Naive thymus-derived CD4-positive, alpha-beta T cell (primary cell): ENCODE measurements at regions not wholly inside any gene's neighbourhood (a gene's known extent, or its start where the extent isn't known, plus 50 kb on each side); places are given as distances from the start of the nearest gene placed in this dataset.

ENCODE experiments used
- ATAC-seq: fragments of 150-1000 bp; cut with Tn5 transposase; 2 replicates; pipeline ENCODE4 v1.10.0; 2021; ENCODE audit warnings: mild to moderate bottlenecking, moderate library complexity
- CTCF ChIA-PET: fragments of 350-600 bp; sonication (Branson Sonifier 250); formaldehyde crosslinking; loops from one replicate; lab custom pipeline; 2021; ENCODE audit warnings: antibody characterized with exemption; lab: Charles Lee
- POLR2A ChIA-PET: fragments of 350-600 bp; sonication (Branson Sonifier 250); formaldehyde crosslinking; loops from one replicate; lab custom pipeline; 2021; ENCODE audit warnings: antibody characterized with exemption, inconsistent platforms; lab: Charles Lee
- DNase-seq, 9 donors: peaks; one replicate each; pipeline versions ENCODE4 v3.0.0 to v3.0.0-alpha.2; 2020 to 2022; ENCODE audit warnings: mixed read lengths in 1 of 9
- H3K27ac ChIP-seq: one replicate; pipeline ENCODE4 v1.7.0; 2013; ENCODE audit warnings: mild to moderate bottlenecking, low read depth, low read length, moderate library complexity
- H3K27me3 ChIP-seq, 2 donors: one replicate each; pipeline ENCODE4 v1.7.0; 2013; ENCODE audit warnings: low read length in 2 of 2, mild to moderate bottlenecking in 2 of 2, moderate library complexity in 2 of 2; ENCODE audit not compliant: control insufficient read depth in 2 of 2, insufficient read depth in 2 of 2
- H3K36me3 ChIP-seq, 3 experiments: 1 replicate in 2 of 3; 2 replicates in 1 of 3; pipeline ENCODE4 v1.7.0; 2013; ENCODE audit warnings: low read length in 3 of 3, mild to moderate bottlenecking in 3 of 3, moderate library complexity in 1 of 3; ENCODE audit not compliant: insufficient read depth in 3 of 3, control insufficient read depth in 2 of 3
- H3K4me1 ChIP-seq, 2 donors: one replicate each; pipeline ENCODE4 v1.7.0; 2013; ENCODE audit warnings: low read length in 2 of 2, mild to moderate bottlenecking in 2 of 2, moderate library complexity in 1 of 2; ENCODE audit not compliant: control insufficient read depth in 2 of 2, insufficient read depth in 2 of 2
- H3K4me3 ChIP-seq: 2 replicates; pipeline ENCODE4 v1.7.0; 2013; ENCODE audit warnings: mild to moderate bottlenecking, low read length
- H3K9me3 ChIP-seq, 3 experiments: 1 replicate in 2 of 3; 2 replicates in 1 of 3; pipeline ENCODE4 v1.7.0; 2013; ENCODE audit warnings: low read length in 3 of 3; ENCODE audit not compliant: control insufficient read depth in 2 of 3
- H3K27ac Mint-ChIP-seq, 9 donors: one replicate each; pipeline ENCODE4 v1.8.0; 2020 to 2022; ENCODE audit warnings: mixed read lengths in 9 of 9, mild to moderate bottlenecking in 8 of 9, moderate library complexity in 5 of 9, inconsistent platforms in 2 of 9
- H3K27me3 Mint-ChIP-seq, 5 donors: one replicate each; pipeline ENCODE4 v1.8.0; 2021 to 2022; ENCODE audit warnings: mixed read lengths in 5 of 5, mild to moderate bottlenecking in 1 of 5
- H3K36me3 Mint-ChIP-seq, 5 donors: one replicate each; pipeline ENCODE4 v1.8.0; 2020 to 2022; ENCODE audit warnings: mixed read lengths in 5 of 5, mild to moderate bottlenecking in 3 of 5, inconsistent platforms in 1 of 5
- H3K4me1 Mint-ChIP-seq, 7 donors: one replicate each; pipeline ENCODE4 v1.8.0; 2020 to 2022; ENCODE audit warnings: mixed read lengths in 7 of 7, mild to moderate bottlenecking in 3 of 7, inconsistent platforms in 1 of 7
- H3K4me3 Mint-ChIP-seq, 10 donors: one replicate each; pipeline ENCODE4 v1.8.0; 2020 to 2022; ENCODE audit warnings: mild to moderate bottlenecking in 10 of 10, mixed read lengths in 10 of 10, moderate library complexity in 6 of 10, inconsistent platforms in 2 of 10
- H3K9me3 Mint-ChIP-seq, 11 donors: one replicate each; pipeline ENCODE4 v1.8.0; 2020 to 2022; ENCODE audit warnings: mixed read lengths in 11 of 11, mild to moderate bottlenecking in 4 of 11, inconsistent platforms in 1 of 11, moderate library complexity in 1 of 11
- intact Hi-C, 2 donors: fragments of 100-400 bp; cut with micrococcal nuclease; formaldehyde crosslinking; loops; one replicate each; pipeline ENCODE4 v1.15.1; 2023

DNA sequence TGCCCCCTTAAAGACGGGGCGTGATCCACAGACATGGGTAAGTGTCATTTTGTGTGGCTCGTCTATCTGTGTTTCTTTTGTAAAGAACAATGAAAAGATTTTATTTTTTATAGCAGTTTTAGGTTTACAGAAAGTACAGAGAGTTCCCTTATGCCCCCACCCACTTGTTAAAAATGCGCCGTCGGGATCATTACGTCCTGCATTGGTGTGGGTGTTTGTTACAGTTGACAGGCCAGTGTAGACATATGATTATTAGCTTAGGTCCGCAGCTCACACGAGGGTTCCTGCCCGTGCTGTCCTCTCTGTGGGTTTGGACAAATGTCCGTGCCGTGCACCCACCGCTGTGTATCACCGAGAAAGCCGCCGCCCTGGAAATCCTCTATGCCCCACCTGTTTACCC, 50.5 kb downstream of the RGS12 start:
- Histone ChIP-seq H3K36me3 (no peaks in the 10 kb centered on the region), H3K9me3 (no peaks in the 10 kb centered on the region), H3K4me3 (no peak overlapping the region), H3K4me1 (peaks cover 4 to 13% of the 10 kb centered on the region in 2 donors), H3K27ac (no peak overlapping the region), H3K27me3 (no peaks in the 10 kb centered on the region)
- H3K9me3 Mint-ChIP-seq: no peaks in the 10 kb centered on the region
- H3K27me3 Mint-ChIP-seq: no peaks in the 10 kb centered on the region
- peaks cover 8 to 52% (median 35%) of the 10 kb centered on the region in 7 donors for H3K4me1 Mint-ChIP-seq
- ChIA-PET POLR2A (no interaction called here), CTCF (interaction anchor here (1.0 to 1.3 kb wide), 2 partner anchors 9 to 150 kb away, joined by 3 to 4 read pairs; no protein-coding TSS in a partner anchor)
- H3K36me3 Mint-ChIP-seq: peaks cover 0 to 8% (median 3%) of the 10 kb centered on the region in 5 donors
- ATAC-seq: no peak
- no peak overlapping the region for H3K4me3 Mint-ChIP-seq
- no peak for DNase-seq
- intact Hi-C loops: no loop called here
- H3K27ac Mint-ChIP-seq: peak overlapping the region in 1 of 9 donors; percentile 61

DNA sequence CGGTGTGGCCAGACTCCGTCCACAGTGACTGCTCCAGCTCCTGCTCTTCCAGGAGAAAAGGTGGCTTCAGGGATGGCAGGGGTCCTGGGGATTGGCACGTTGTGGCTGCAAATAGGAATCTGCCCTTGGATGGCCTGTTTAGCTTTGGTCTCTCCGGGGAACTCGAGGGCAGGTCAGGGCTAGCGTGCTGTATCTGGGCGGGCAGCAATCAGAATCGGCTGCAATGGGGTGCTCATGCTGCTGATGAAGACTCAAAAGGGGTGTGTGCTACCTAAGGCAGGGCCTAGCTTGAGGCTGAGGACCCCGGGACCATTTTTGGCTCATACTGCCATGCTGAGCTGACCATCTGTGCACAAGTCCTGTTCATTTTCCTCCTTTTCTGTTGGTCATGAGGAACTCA, 51.3 kb downstream of the RGS12 start:
- intact Hi-C loops: no loop called here
- H3K27ac ChIP-seq: no peak overlapping the region
- Mint-ChIP-seq H3K27ac (peak overlapping the region in 2 of 9 donors; percentile 26 to 56), H3K27me3 (no peaks in the 10 kb centered on the region), H3K4me3 (no peak overlapping the region), H3K9me3 (no peaks in the 10 kb centered on the region), H3K36me3 (peaks cover 0 to 9% (median 3%) of the 10 kb centered on the region in 5 donors), H3K4me1 (peaks cover 8 to 52% (median 35%) of the 10 kb centered on the region in 7 donors)
- H3K4me3 ChIP-seq: no peak overlapping the region
- peaks cover 4 to 13% of the 10 kb centered on the region in 2 donors for H3K4me1 ChIP-seq
- H3K36me3 ChIP-seq: no peaks in the 10 kb centered on the region
- ATAC-seq: no peak
- DNase-seq: no peak
- no peaks in the 10 kb centered on the region for H3K27me3 ChIP-seq
- ChIA-PET POLR2A (no interaction called here), CTCF (interaction anchor here (0.7 to 1.3 kb wide), 4 partner anchors 9 to 151 kb away, joined by 3 to 4 read pairs (median 3); no protein-coding TSS in a partner anchor)
- H3K9me3 ChIP-seq: no peaks in the 10 kb centered on the region

GRCh38 chr4:3344596-3344995, 51.8 kb downstream of the RGS12 start:
- Histone ChIP-seq H3K4me1 (peaks cover 4 to 13% of the 10 kb centered on the region in 2 donors), H3K36me3 (no peaks in the 10 kb centered on the region), H3K27ac (no peak overlapping the region), H3K9me3 (no peaks in the 10 kb centered on the region), H3K27me3 (no peaks in the 10 kb centered on the region), H3K4me3 (no peak overlapping the region)
- H3K4me3 Mint-ChIP-seq: no peak overlapping the region
- H3K9me3 Mint-ChIP-seq: no peaks in the 10 kb centered on the region
- H3K36me3 Mint-ChIP-seq: peaks cover 0 to 12% (median 3%) of the 10 kb centered on the region in 5 donors
- peak overlapping the region in 2 of 9 donors; percentile 56 to 62 for H3K27ac Mint-ChIP-seq
- no peak for ATAC-seq
- ChIA-PET POLR2A (no interaction called here), CTCF (interaction anchor here (0.7 to 1.7 kb wide), 4 partner anchors 10 to 150 kb away, joined by 3 read pairs; no protein-coding TSS in a partner anchor)
- no peaks in the 10 kb centered on the region for H3K27me3 Mint-ChIP-seq
- intact Hi-C loops: no loop called here
- peaks cover 8 to 48% (median 35%) of the 10 kb centered on the region in 7 donors for H3K4me1 Mint-ChIP-seq
- no peak for DNase-seq

- CTCF ChIA-PET: interaction anchor here (0.6 to 1.8 kb wide), 5 partner anchors 11 to 732 kb away, joined by 3 to 7 read pairs (median 3); partner anchors contain the start of gene HGFAC
- H3K27me3 Mint-ChIP-seq: no peaks in the 10 kb centered on the region
- Histone ChIP-seq H3K27ac (no peak overlapping the region), H3K4me1 (peaks cover 4 to 13% of the 10 kb centered on the region in 2 donors), H3K27me3 (no peaks in the 10 kb centered on the region), H3K4me3 (no peak overlapping the region), H3K9me3 (no peaks in the 10 kb centered on the region), H3K36me3 (no peaks in the 10 kb centered on the region)
- POLR2A ChIA-PET: no interaction called here
- peaks cover 0 to 12% (median 3%) of the 10 kb centered on the region in 5 donors for H3K36me3 Mint-ChIP-seq
- peaks cover 8 to 41% (median 35%) of the 10 kb centered on the region in 7 donors for H3K4me1 Mint-ChIP-seq
- no peaks in the 10 kb centered on the region for H3K9me3 Mint-ChIP-seq
- DNase-seq: no peak
- intact Hi-C loops: no loop called here
- no peak for ATAC-seq
- no peak overlapping the region for H3K4me3 Mint-ChIP-seq
- no peak overlapping the region for H3K27ac Mint-ChIP-seq
These were observed 52.6 kb downstream of the RGS12 start for GRCh38 chr4:3345384-3345783.

DNA sequence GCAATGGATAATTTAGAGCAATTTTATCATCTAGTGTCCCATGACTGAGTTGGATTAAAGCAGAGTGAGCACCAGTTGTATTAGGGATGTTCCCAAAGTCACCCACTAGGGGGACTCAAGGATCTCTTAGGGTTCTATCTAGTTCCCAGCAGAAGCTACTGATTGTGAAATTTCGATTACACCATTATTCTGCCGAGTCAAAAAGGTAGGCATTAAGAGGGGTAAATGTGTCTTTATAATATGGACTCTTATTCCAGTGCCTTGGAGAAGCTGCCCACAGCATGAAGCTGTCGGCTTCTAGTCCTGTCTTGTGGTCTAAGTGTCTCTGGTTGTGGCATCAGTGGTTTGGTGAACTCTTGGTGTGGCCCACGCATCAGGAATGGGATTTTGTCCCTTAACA, 53.3 kb downstream of the RGS12 start:
- Mint-ChIP-seq H3K27me3 (no peaks in the 10 kb centered on the region), H3K27ac (peak overlapping the region in 1 of 9 donors; percentile 34), H3K36me3 (peaks cover 0 to 12% (median 3%) of the 10 kb centered on the region in 5 donors), H3K4me3 (peak overlapping the region in 1 of 10 donors; percentile 1), H3K9me3 (no peaks in the 10 kb centered on the region), H3K4me1 (peaks cover 8 to 40% (median 34%) of the 10 kb centered on the region in 7 donors)
- no peaks in the 10 kb centered on the region for H3K36me3 ChIP-seq
- no peak overlapping the region for H3K4me3 ChIP-seq
- ATAC-seq (peak; percentile 92), DNase-seq (peak in 7 of 9 donors; percentile 46 to 72 (median 63))
- POLR2A ChIA-PET: no interaction called here
- H3K4me1 ChIP-seq: peaks cover 4 to 13% of the 10 kb centered on the region in 2 donors
- H3K9me3 ChIP-seq: no peaks in the 10 kb centered on the region
- CTCF ChIA-PET: interaction anchor here (0.5 to 1.8 kb wide), 12 partner anchors 12 to 532 kb away, joined by 3 to 9 read pairs (median 3); partner anchors contain the start of gene HGFAC
- intact Hi-C loops: loop anchor here (1.0 to 2.0 kb wide), 7 partner anchors 25 to 240 kb away; no protein-coding TSS in a partner anchor
- H3K27ac ChIP-seq: no peak overlapping the region
- H3K27me3 ChIP-seq: no peaks in the 10 kb centered on the region

- no peak overlapping the region for H3K4me3 Mint-ChIP-seq
- peaks cover 6 to 28% (median 22%) of the 10 kb centered on the region in 7 donors for H3K4me1 Mint-ChIP-seq
- H3K27ac ChIP-seq: no peak overlapping the region
- peaks cover 0 to 7% of the 10 kb centered on the region in 2 donors for H3K4me1 ChIP-seq
- no peak for DNase-seq
- POLR2A ChIA-PET: no interaction called here
- no peaks in the 10 kb centered on the region for H3K36me3 ChIP-seq
- intact Hi-C loops: loop anchor here (2.0 kb wide), 2 partner anchors 23 to 241 kb away; no protein-coding TSS in a partner anchor
- CTCF ChIA-PET: interaction anchor here (1.0 to 1.6 kb wide), 3 partner anchors 22 to 95 kb away, joined by 3 to 6 read pairs (median 3); no protein-coding TSS in a partner anchor
- H3K36me3 Mint-ChIP-seq: peaks cover 0 to 26% (median 11%) of the 10 kb centered on the region in 5 donors
- no peak overlapping the region for H3K4me3 ChIP-seq
- H3K27me3 ChIP-seq: no peaks in the 10 kb centered on the region
- H3K27me3 Mint-ChIP-seq: peaks cover 0 to 4% (median 0%) of the 10 kb centered on the region in 5 donors
- peaks cover 0 to 16% (median 6%) of the 10 kb centered on the region in 11 donors for H3K9me3 Mint-ChIP-seq
- H3K9me3 ChIP-seq: peaks cover 0 to 5% (median 5%) of the 10 kb centered on the region in 3 experiments
- ATAC-seq: no peak
- H3K27ac Mint-ChIP-seq: peak overlapping the region in 1 of 9 donors; percentile 4
These were observed 55.0 kb downstream of the RGS12 start for GRCh38 chr4:3347871-3348270.
